Erythroblast (primary cell): ENCODE measurements at regions not wholly inside any gene's neighbourhood (a gene's known extent, or its start where the extent isn't known, plus 50 kb on each side); places are given as distances from the start of the nearest gene placed in this dataset.

Experiments
- GATA1 ChIP-seq: IDR thresholded peaks from 2 replicates; pipeline ENCODE4 v1.6.1; 2011; ENCODE audit warnings: low read depth, mild to moderate bottlenecking, control low read depth, low read length, moderate library complexity
- POLR2A ChIP-seq: IDR thresholded peaks from 2 replicates; pipeline ENCODE4 v1.6.1; 2011; ENCODE audit warnings: mild to moderate bottlenecking, low read length

GRCh38 chrX:69321006-69321655 lies 155.9 kb upstream of the PJA1 start:
- TF ChIP-seq POLR2A (no peak), GATA1 (no peak)
